HG03097 (cell line): ENCODE measurements at regions not wholly inside any gene's neighbourhood (a gene's known extent, or its start where the extent isn't known, plus 50 kb on each side); places are given as distances from the start of the nearest gene placed in this dataset.
A peak's percentile ranks its signal among the peaks of the same experiment; 100 is the strongest.

Experiments used
- ATAC-seq: cut with Tn5 transposase; IDR thresholded peaks from one replicate; pipeline ENCODE4 v1.9.1; 2021; ENCODE audit not compliant: unreplicated experiment, low FRiP score

GRCh38 chr12:98123021-98123461 is 392.3 kb upstream of the TMPO start:
- ATAC-seq = no peak

- no peak for ATAC-seq
Observed at GRCh38 chr12:98126637-98127335, 388.6 kb upstream of the TMPO start.

- no peak for ATAC-seq
Observed at GRCh38 chr12:98127336-98127679, 388.1 kb upstream of the TMPO start.

GRCh38 chr12:98127854-98128253 is 387.5 kb upstream of the TMPO start:
- no peak for ATAC-seq

GRCh38 chr12:98136544-98136943 is 378.8 kb upstream of the TMPO start:
- no peak for ATAC-seq

- ATAC-seq = no peak
Observed at GRCh38 chr12:98137278-98137677, 378.1 kb upstream of the TMPO start.

- ATAC-seq = no peak
Observed at GRCh38 chr12:98144953-98145352, 370.4 kb upstream of the TMPO start.

GRCh38 chr12:98146043-98146442 is 369.3 kb upstream of the TMPO start:
- no peak for ATAC-seq

- ATAC-seq = no peak
Observed at GRCh38 chr12:98146487-98146886, 368.9 kb upstream of the TMPO start.

- peak; percentile 89 for ATAC-seq
Observed at GRCh38 chr12:98149270-98149669, 366.1 kb upstream of the TMPO start.

GRCh38 chr12:98149691-98150210 is 365.6 kb upstream of the TMPO start:
- ATAC-seq = peak; percentile 10

- no peak for ATAC-seq
Observed at GRCh38 chr12:98151105-98151590, 364.2 kb upstream of the TMPO start.

GRCh38 chr12:98151984-98152383 is 363.4 kb upstream of the TMPO start:
- ATAC-seq = no peak

GRCh38 chr12:98154850-98155249 is 360.5 kb upstream of the TMPO start:
- ATAC-seq = no peak

GRCh38 chr12:98156697-98157096 is 358.7 kb upstream of the TMPO start:
- no peak for ATAC-seq

- no peak for ATAC-seq
Observed at GRCh38 chr12:98162906-98163678, 352.3 kb upstream of the TMPO start.

GRCh38 chr12:98172304-98172703 is 343.1 kb upstream of the TMPO start:
- ATAC-seq = no peak

- no peak for ATAC-seq
Observed at GRCh38 chr12:98172801-98173200, 342.6 kb upstream of the TMPO start.

- ATAC-seq = no peak
Observed at GRCh38 chr12:98173773-98174427, 341.5 kb upstream of the TMPO start.

- ATAC-seq = no peak
Observed at GRCh38 chr12:98174428-98174809, 341.0 kb upstream of the TMPO start.

- ATAC-seq = no peak
Observed at GRCh38 chr12:98178126-98178525, 337.3 kb upstream of the TMPO start.
